ENCODE measurements at regions not wholly inside any gene's neighbourhood (a gene's known extent, or its start where the extent isn't known, plus 50 kb on each side); places are given as distances from the start of the nearest gene placed in this dataset.
"Not testable (repeated sequence)": the region's sequence is repeated elsewhere in the genome, so short reads cannot be mapped to it uniquely, and the experiment has no call there.

- no peak for DNase-seq
Observed at GRCh38 chr4:71841336-71841735, 57.5 kb upstream of the GC start.

DNA sequence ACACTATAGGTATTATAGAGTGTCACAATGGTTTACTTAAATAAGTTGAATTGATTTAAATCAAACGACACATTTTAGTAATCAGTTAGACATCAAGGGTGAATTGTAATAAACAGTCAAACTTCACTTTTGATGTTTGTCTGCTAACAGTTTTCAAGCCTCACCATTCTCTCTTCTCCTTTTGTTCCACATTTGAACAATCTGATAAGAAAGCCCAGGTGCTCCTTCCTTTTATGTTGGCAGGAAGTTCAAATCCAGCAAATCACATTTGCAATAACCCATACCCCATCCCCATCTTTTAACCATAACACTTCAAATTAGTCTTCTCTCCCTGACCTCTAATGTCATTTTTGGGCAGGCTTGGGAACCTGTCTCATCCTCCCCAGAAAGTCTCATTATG lies 63.4 kb upstream of the GC start:
- DNase-seq, result no peak

GRCh38 chr4:71855944-71856343 lies 72.1 kb upstream of the GC start:
- no peak for DNase-seq

DNA sequence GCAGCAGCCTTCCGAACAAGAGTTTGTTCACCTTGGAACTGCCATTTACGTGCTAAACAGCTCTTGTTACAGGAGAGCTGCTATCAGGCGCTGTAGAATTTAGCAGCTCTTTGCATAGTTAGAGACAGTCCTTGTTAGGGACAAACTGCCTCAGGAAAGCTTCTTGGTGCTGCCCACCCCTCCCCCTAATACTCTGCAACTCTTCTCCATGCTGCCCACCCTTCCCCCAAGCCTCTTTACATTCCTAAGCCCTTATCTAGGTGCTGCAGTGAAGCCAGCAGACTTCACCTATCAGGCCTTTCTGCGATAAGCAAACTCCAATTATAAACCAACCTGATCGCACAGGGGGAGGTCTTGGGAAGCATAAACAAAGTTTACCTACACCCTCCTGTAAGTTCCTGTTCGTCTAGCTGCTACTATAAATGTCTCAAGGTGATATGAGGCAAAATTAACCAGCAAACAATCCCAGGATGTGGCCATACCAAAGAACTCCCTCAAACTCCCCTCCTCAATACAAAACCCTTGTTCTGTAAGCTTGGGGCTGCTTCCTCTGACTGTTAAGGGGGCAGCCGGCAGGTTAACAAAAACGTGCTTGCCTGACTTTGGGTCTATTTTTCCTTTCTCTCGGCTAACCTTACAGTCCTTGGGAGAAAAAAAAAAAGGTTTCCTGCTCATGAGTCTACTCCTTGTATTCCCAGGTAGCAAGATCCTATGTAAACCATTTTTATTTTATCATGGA lies 74.0 kb upstream of the GC start:
- no peak for DNase-seq

DNA sequence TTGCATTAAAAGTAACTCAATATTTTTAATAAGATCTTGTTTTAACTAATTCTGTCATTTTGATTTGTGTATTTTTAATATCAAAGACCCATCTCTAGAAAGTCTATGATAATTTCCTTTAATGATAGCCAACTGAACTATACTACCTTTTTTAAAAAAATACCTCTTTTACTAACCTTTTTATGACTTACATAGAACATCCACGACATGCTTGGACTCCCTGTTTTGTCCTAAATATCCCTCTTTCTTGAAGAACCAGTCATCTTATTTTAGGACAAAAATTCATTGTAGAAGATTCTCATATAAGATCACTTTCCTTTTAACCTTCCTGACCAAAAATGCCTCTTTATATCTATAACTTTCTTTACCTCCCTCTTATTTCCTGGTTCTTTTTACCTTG lies 76.8 kb upstream of the GC start:
- DNase-seq, result no peak

DNA sequence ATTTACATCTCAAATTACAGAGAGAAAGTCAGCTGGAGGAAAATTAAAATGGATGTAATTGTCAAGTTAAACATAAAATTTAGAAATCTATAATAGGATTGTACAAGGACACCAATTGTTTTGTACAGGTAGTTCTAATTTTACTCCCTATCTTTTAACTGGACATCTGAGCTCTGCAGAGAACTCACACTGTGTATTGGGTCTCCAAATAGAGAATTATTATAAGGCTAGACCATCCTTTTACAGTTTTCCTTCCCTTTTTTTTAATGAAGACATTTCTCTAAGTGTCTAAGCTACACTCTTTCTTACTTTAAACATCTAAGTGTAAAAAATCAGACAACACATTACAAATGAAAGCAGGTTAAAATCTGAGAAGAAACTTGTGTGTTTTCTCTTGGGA lies 78.4 kb upstream of the GC start:
- DNase-seq, result no peak

GRCh38 chr4:71863457-71863856 lies 79.6 kb upstream of the GC start:
- DNase-seq, result no peak

- no peak for DNase-seq
Observed at GRCh38 chr4:71864380-71864779, 80.5 kb upstream of the GC start.

- DNase-seq, result no peak
Observed at GRCh38 chr4:71866212-71866885, 82.5 kb upstream of the GC start.

DNA sequence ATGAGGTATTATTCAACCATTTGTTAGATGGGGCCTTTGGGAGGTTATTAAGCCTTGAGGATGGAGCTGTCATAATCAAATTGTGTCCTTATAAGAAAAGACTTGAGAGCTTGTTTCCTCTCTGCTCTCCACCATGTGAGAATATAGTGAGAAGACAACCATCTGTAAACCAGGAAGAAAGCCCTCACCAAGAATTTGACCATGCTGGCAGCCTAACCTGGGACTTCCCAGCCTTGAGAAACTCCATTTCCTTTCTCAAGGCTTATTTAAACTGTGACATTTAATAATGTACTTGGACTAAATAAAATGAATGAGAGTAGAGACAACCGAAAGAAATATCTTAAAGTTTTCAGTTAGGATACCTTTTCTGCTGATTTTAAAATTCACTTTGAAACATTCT lies 83.7 kb upstream of the GC start:
- no peak for DNase-seq

- DNase-seq, result no peak
Observed at GRCh38 chr4:71870456-71870855, 86.6 kb upstream of the GC start.

- DNase-seq, result no peak
Observed at GRCh38 chr4:71872221-71872620, 88.3 kb upstream of the GC start.

DNA sequence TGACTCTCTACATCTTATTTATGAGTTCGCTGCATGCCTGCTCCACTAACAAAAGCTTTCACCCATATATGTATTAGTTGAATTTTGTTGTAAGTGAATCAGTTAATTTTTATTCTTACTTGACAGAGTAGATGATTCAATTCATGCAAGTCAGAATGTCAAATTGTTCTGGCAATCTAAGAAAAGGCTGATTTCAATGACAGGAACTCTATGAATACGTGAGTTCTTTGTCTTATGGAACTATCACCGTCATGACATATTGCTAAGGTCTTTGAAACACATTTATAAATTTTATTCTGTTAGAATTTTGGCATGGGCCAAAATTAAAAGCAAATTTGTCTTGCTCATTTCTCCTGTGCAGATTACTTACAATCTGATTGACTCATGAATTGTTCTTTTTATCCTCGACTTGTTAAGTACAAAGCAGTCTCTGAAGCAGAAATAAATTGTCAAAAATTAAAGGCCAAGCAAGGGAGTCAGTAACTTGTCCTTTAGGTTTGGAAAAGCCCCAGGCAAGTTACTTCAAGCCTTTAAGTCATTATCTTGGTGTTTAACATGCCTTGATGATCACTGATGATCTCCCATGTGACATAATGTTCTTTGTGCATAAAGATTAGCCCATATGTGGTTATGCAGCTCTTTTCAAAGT lies 89.0 kb upstream of the GC start:
- DNase-seq, result no peak

DNA sequence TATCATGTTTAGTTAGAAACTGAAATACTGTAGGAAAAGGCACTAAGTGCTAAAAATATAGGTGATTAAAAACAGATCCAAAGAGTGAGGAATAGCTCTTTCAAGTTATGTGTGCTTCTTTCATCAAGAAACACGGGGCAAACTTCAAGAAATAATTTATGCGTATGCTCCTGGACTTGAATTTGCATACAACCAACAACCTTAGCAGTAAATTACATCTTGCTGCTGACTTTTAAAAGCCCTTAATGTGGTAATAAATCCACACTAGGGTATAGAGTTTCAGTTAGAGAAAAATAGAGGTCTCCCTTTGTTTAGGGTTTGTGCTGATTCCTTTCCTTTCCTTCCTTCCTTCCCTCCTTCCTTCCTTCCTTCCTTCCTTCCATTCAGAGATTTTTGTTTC lies 94.5 kb upstream of the GC start:
- no peak for DNase-seq

DNA sequence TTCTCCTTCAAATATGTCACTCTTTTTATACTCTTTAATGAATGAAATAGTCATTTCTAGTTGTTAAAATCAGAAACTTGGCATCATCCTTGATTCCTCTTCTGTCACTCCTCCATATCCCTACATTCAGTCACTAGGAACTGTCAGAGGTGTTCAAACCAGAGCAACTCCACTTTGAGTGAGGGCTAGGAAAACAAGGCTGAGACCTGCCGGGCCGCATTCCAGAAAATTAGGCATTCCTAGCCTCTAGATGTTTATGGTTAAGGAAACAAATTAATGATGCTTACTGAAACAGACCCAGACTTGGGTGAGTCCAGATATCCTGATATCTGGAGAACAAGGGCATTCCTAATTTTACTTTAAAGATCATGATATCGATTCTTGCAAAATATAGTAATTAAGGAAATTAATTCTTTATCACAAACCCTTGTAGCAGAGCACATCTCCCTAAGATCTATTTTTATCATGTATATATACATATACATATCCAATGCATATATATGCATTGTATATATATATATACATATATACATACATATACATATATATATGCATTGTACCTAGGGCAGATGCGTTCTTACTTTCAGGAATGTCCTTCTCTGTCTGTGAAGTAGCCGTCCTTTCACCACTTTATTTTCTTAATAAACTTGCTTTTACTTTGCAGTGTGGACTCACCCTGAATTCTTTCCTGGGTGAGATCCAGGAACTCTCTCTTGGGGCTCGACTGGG lies 98.4 kb upstream of the GC start:
- DNase-seq, result no peak

GRCh38 chr4:71900366-71900765 lies 116.5 kb upstream of the GC start:
- DNase-seq, result not testable (repeated sequence)

DNA sequence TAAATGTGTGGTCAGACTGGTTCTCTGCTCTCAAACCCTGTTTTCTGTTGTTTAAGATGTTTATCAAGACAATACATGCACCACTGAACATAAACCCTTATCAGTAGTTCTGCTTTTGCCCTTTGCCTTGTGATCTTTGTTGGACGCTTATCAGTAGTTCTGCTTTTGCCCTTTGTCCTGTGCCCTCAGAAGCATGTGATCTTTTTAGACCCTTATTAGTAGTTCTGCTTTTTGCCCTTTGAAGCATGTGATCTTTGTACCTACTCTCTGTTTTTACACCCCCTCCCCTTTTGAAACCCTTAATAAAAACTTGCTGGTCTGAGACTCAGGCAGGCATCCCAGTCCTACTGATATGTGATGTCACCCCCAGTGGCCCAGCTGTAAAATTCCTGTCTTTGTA lies 121.7 kb upstream of the GC start:
- not testable (repeated sequence) for DNase-seq

- DNase-seq, result no peak
Observed at GRCh38 chr4:71906096-71906495, 122.2 kb upstream of the GC start.

DNA sequence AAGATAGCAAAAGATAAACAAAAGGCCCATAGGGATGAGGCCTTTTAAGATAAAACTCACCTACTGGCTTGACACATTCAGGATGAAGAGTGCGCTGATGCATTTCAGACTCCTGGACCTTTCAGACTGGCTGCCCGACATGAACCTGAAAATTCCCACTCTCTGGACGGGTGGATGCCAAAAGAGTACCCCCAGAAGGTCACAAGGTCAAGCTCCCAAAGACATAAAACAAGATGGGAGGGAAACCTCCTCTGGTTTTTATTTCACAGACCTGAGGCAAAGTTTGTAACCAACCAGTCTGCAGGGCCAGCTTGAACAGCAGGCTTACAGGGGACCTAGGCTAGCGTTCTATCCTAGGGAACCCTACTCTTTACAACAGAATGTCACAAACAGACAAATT lies 123.2 kb upstream of the GC start:
- no peak for DNase-seq

DNA sequence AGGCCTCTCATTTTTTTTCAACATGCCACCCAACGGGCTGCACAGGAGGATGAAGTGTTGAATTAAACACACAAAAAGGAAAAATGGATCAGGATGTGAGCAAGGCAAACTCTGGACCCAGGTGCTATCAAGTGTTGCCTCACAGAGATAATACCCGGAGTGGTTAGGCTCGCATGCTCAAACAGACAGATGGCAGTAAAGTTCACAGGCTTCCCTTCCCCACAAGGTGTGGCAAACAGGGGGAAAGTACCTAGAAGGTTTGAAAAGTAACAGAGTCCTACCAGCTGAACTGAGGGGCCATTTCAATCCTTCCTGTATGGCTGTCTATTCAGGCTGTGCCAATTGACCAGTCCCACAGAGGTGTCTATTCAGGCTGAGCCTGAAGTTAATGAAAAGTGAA lies 123.9 kb upstream of the GC start:
- no peak for DNase-seq

GRCh38 chr4:71913275-71913674 lies 118.5 kb upstream of the NPFFR2 start:
- no peak for DNase-seq

GRCh38 chr4:71923070-71923469 lies 108.7 kb upstream of the NPFFR2 start:
- no peak for DNase-seq

DNA sequence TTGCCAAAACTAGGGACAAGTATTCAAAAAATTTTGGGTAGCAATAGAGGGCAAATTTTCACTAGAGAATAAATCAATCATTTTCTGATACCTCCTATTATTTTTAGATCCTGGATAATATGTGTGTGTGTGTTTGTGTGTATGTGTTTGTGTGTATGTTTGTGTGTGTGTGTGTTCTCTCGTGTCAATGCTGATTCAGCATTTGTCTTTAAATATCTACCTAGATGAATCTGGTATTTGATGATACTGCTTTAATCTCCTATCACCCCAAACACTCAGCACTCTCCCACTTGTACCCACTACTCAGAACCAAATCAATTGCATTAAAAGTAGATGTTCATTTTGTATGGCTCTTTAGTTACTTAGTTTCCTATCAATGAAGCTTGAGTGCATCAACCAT lies 101.3 kb upstream of the NPFFR2 start:
- DNase-seq, result no peak

DNA sequence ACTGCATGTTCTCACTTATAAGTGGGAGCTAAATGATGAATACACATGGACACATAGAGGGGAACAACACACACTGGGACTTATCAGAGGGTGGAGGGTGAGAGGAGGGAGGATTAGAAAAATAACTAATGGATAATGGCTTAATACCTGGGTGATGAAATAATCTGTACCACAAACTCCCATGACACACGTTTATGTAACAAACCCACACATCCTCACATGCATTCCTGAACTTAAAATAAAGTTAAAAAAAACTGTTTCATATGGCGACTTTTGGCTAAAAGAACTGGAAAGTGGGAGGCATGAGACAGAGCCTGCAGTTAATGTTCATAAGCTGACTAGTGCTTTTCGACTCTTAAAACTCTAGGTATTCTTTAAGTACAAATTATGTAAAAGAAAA lies 98.9 kb upstream of the NPFFR2 start:
- no peak for DNase-seq
